PC-3 (cell line): ENCODE measurements at regions not wholly inside any gene's neighbourhood (a gene's known extent, or its start where the extent isn't known, plus 50 kb on each side); places are given as distances from the start of the nearest gene placed in this dataset.

Source experiments
- ATAC-seq: fragments of 200-7000 bp; cut with Tn5 transposase; 2 replicates; pipeline ENCODE4 v1.9.1; 2020; ENCODE audit warnings: mild to moderate bottlenecking, moderate library complexity
- BruUV-seq: library from RNA; stranded (reverse); fragments of 400-500 nt; replicated peaks from 2 replicates; lab custom pipeline; 2021; lab: Mats Ljungman, UMichigan
- CTCF ChIA-PET: fragments of 300-600 bp; sonication (Branson Sonifier 250); formaldehyde crosslinking; loops from one replicate; lab custom pipeline; 2022; ENCODE audit warnings: antibody characterized with exemption; lab: Charles Lee
- POLR2A ChIA-PET: fragments of 300-600 bp; sonication (Branson Sonifier 250); formaldehyde crosslinking; loops from one replicate; lab custom pipeline; 2022; ENCODE audit warnings: antibody characterized with exemption; ENCODE audit not compliant: unreplicated experiment; lab: Charles Lee
- DNase-seq: peaks from one replicate; pipeline ENCODE4 v3.0.0-alpha.2; 2015
- H2AFZ ChIP-seq: fragments of 300-600 bp; sonication (generic); 2 replicates; pipeline ENCODE4 v1.6.0; 2016; ENCODE audit warnings: antibody characterized with exemption, low read length
- H3F3A ChIP-seq: fragments of 300-600 bp; sonication (generic); one replicate; pipeline ENCODE4 v1.6.0; 2017; ENCODE audit warnings: antibody characterized with exemption, low read length, control low read depth, mild to moderate bottlenecking; ENCODE audit not compliant: unreplicated experiment
- H3K27ac ChIP-seq: fragments of 300-600 bp; sonication (generic); 2 replicates; pipeline ENCODE4 v1.5.1; 2016; ENCODE audit warnings: mild to moderate bottlenecking, low read length
- H3K27me3 ChIP-seq: fragments of 300-600 bp; sonication (generic); 2 replicates; pipeline ENCODE4 v1.6.1; 2016; ENCODE audit warnings: low read length, mixed read lengths
- H3K36me3 ChIP-seq: fragments of 300-600 bp; sonication (generic); 2 replicates; pipeline ENCODE4 v1.6.1; 2016; ENCODE audit warnings: low read depth, mixed run types, low read length, mixed read lengths
- H3K4me1 ChIP-seq: fragments of 300-600 bp; sonication (generic); 2 replicates; pipeline ENCODE4 v1.5.1; 2016; ENCODE audit warnings: low read length; ENCODE audit not compliant: insufficient read depth
- H3K4me2 ChIP-seq: fragments of 300-600 bp; sonication (generic); 2 replicates; pipeline ENCODE4 v1.6.0; 2016; ENCODE audit warnings: low read length
- H3K4me3 ChIP-seq: fragments of 300-600 bp; sonication (generic); 2 replicates; pipeline ENCODE4 v1.5.1; 2016; ENCODE audit warnings: mild to moderate bottlenecking, low read length, mixed read lengths
- H3K79me2 ChIP-seq: fragments of 300-600 bp; sonication (generic); 2 replicates; pipeline ENCODE4 v1.6.1; 2017; ENCODE audit warnings: low read length, mixed read lengths
- H3K9ac ChIP-seq: fragments of 300-600 bp; sonication (generic); 2 replicates; pipeline ENCODE4 v1.6.0; 2016; ENCODE audit warnings: mild to moderate bottlenecking, low read length
- H3K9me2 ChIP-seq: fragments of 300-600 bp; sonication (generic); replicated peaks from 2 replicates; pipeline ENCODE4 v1.6.1; 2016; ENCODE audit warnings: mixed run types, low read length, mixed read lengths
- H3K9me3 ChIP-seq: fragments of 300-600 bp; sonication (generic); 2 replicates; pipeline ENCODE4 v1.6.1; 2016; ENCODE audit warnings: low read length, mixed read lengths
- H4K20me1 ChIP-seq: fragments of 300-600 bp; sonication (generic); 2 replicates; pipeline ENCODE4 v1.6.1; 2016; ENCODE audit warnings: low read length, mixed read lengths
- CTCF ChIP-seq: fragments of 300-600 bp; sonication (generic); conservative IDR thresholded peaks from 2 replicates; pipeline ENCODE4 v1.5.1; 2017; ENCODE audit warnings: antibody characterized with exemption, low read depth, mild to moderate bottlenecking, low read length
- EZH2 ChIP-seq: fragments of 300-600 bp; sonication (generic); IDR thresholded peaks from one replicate; pipeline ENCODE4 v1.6.1; 2017; ENCODE audit warnings: antibody characterized with exemption, mild to moderate bottlenecking, low read length; ENCODE audit not compliant: unreplicated experiment
- EZH2phosphoT487 ChIP-seq: fragments of 300-600 bp; sonication (generic); IDR thresholded peaks from 2 replicates; pipeline ENCODE4 v1.6.1; 2018; ENCODE audit warnings: mild to moderate bottlenecking, antibody characterized with exemption, low read length, borderline replicate concordance
- intact Hi-C: fragments of 100-400 bp; cut with micrococcal nuclease; formaldehyde crosslinking; loops from 2 replicates; pipeline ENCODE4 v1.9.0; 2023

- CTCF ChIA-PET, result no interaction called here
- no peaks in the 10 kb centered on the region for H3K36me3 ChIP-seq
- H3K9me3 ChIP-seq, result no peaks in the 10 kb centered on the region
- H3K4me1 ChIP-seq, result no peaks in the 10 kb centered on the region
- intact Hi-C loops, result no loop called here
- H3K4me2 ChIP-seq, result no peak overlapping the region
- H3K27ac ChIP-seq, result no peak overlapping the region
- peaks cover 42% of the 10 kb centered on the region for H3K27me3 ChIP-seq
- H3F3A ChIP-seq, result no peaks in the 10 kb centered on the region
- POLR2A ChIA-PET, result interaction anchor here (0.5 kb wide), 1 partner anchor 797 kb away, joined by 4 read pairs; no protein-coding TSS in a partner anchor
- TF ChIP-seq EZH2, result no peak
- no peak for TF ChIP-seq EZH2phosphoT487
- no peak for TF ChIP-seq CTCF
- no peak overlapping the region for H3K4me3 ChIP-seq
- no peaks in the 10 kb centered on the region for H3K79me2 ChIP-seq
- no peak for DNase-seq
- H3K9ac ChIP-seq, result no peak overlapping the region
- no peaks in the 10 kb centered on the region for H3K9me2 ChIP-seq
- H4K20me1 ChIP-seq, result no peaks in the 10 kb centered on the region
- no peak for ATAC-seq
- BruUV-seq, result no TSS peak
- no peak overlapping the region for H2AFZ ChIP-seq
Measured at GRCh38 chr13:111554539-111555267, 234.3 kb downstream of the TEX29 start.

- Histone ChIP-seq H3K79me2 (no peaks in the 10 kb centered on the region), H3K36me3 (no peaks in the 10 kb centered on the region), H3F3A (no peaks in the 10 kb centered on the region), H3K9ac (no peak overlapping the region), H3K27me3 (peaks cover 49% of the 10 kb centered on the region), H3K4me1 (no peaks in the 10 kb centered on the region), H2AFZ (no peak overlapping the region), H3K9me3 (no peaks in the 10 kb centered on the region), H3K4me3 (no peak overlapping the region), H3K9me2 (no peaks in the 10 kb centered on the region), H3K4me2 (no peak overlapping the region), H3K27ac (no peak overlapping the region), H4K20me1 (no peaks in the 10 kb centered on the region)
- CTCF ChIA-PET, result no interaction called here
- TF ChIP-seq EZH2phosphoT487 (no peak), EZH2 (no peak), CTCF (no peak)
- intact Hi-C loops, result no loop called here
- POLR2A ChIA-PET, result interaction anchor here (0.5 kb wide), 1 partner anchor 798 kb away, joined by 4 read pairs; no protein-coding TSS in a partner anchor
- BruUV-seq, result no TSS peak
- ATAC-seq, result no peak
- DNase-seq, result no peak
Measured at GRCh38 chr13:111555268-111555808, 234.9 kb downstream of the TEX29 start.

GRCh38 chr13:111555903-111556302 lies 235.5 kb downstream of the TEX29 start:
- H3K27ac ChIP-seq, result no peak overlapping the region
- no peaks in the 10 kb centered on the region for H4K20me1 ChIP-seq
- no peaks in the 10 kb centered on the region for H3K9me2 ChIP-seq
- no peak for TF ChIP-seq CTCF
- no peak for TF ChIP-seq EZH2
- no peak for TF ChIP-seq EZH2phosphoT487
- DNase-seq, result no peak
- no peaks in the 10 kb centered on the region for H3K36me3 ChIP-seq
- no peaks in the 10 kb centered on the region for H3K9me3 ChIP-seq
- no peaks in the 10 kb centered on the region for H3K79me2 ChIP-seq
- H3K27me3 ChIP-seq, result peaks cover 53% of the 10 kb centered on the region
- no peaks in the 10 kb centered on the region for H3F3A ChIP-seq
- ChIA-PET POLR2A (no interaction called here), CTCF (no interaction called here)
- no peak for ATAC-seq
- H2AFZ ChIP-seq, result no peak overlapping the region
- H3K4me1 ChIP-seq, result no peaks in the 10 kb centered on the region
- intact Hi-C loops, result no loop called here
- no peak overlapping the region for H3K4me3 ChIP-seq
- no peak overlapping the region for H3K9ac ChIP-seq
- no TSS peak for BruUV-seq
- H3K4me2 ChIP-seq, result no peak overlapping the region
